Pons (tissue), 1 donor: ENCODE measurements at regions not wholly inside any gene's neighbourhood (a gene's known extent, or its start where the extent isn't known, plus 50 kb on each side); places are given as distances from the start of the nearest gene placed in this dataset.
"Not testable (repeated sequence)": the region's sequence is repeated elsewhere in the genome, so short reads cannot be mapped to it uniquely, and the experiment has no call there.

Experiments used
- DNase-seq: peaks from one replicate; pipeline ENCODE4 v3.0.0-alpha.2; 2016; ENCODE audit warnings: low spot score

DNA sequence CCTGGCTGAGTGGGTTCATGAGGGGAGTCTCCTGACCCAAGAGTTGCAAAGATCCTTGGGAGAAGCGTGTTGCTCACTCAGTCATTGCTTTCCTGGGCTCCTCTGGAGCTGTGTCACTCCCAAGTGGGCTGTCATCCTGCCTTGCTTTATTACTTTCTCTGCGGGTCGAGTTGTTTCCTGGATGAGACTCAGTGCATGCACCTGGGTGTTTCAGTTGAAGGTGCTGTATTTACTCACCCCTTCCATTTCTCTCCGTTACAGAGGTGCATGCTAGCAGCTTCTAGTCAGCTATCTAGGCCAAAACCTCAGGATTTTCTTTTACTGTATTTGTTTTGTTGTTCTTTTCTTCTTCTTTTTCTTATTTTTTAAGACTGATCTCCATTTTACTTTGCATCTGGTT lies 785.5 kb upstream of the EDIL3 start:
- DNase-seq = no peak

DNA sequence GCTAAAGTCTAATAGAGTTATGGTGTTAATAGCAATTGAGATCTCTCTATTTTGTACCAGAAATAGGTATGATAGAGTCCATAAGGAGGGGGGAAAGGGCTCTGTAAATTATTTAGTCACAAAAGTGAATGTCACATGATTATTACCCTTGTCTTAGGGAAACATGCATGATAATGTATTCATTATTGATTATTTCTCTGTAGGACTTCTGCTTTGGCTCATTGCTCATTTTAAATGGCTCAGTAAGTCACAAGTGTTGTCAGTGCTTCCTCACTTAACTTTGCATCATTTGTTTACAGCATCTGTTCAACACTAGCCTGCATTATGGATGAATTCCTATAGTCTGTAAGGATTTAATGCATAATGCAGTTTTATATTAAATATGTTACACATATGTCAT lies 788.8 kb upstream of the EDIL3 start:
- no peak for DNase-seq

- no peak for DNase-seq
Measured at GRCh38 chr5:85182344-85182743, 797.7 kb upstream of the EDIL3 start.

GRCh38 chr5:85204289-85204688 lies 819.6 kb upstream of the EDIL3 start:
- no peak for DNase-seq

GRCh38 chr5:85205430-85205829 lies 820.8 kb upstream of the EDIL3 start:
- no peak for DNase-seq

DNA sequence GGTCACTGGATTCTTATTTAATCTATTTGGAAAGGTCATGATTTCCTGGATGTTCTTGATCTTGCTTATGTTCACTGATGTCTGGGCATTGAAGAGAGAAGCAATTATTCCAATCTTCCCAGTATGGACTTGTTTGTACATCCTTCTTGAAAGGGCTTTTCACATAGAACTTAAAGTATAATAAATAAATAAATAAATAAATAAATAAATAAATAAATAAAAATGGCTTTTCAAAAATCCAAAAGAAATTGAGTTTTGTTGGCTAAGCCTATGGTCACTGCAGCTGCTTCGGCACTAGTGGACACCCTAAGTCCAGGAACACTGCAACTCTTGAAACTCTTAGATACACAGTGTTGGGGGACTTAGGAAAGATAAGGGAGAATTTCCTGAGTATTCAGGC lies 840.7 kb upstream of the EDIL3 start:
- DNase-seq = no peak

DNA sequence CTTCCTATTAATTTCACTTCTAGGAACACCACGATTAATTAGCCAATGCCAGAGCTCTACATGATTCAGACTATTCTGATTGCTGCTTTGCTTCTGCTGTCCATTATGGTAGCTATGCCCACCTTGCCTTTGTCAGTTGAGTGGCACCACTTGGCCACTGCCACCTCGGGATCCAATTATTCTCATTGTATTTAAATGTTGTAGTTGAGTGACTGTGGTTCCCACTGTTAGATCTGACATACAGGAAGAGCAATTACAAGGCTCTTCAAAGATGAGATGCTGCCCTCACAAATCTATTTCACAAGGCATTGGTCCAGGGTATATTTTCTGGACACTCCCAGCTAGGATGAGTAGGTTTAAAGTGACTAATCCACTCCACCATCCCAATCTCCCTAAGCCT lies 864.5 kb upstream of the EDIL3 start:
- no peak for DNase-seq

DNA sequence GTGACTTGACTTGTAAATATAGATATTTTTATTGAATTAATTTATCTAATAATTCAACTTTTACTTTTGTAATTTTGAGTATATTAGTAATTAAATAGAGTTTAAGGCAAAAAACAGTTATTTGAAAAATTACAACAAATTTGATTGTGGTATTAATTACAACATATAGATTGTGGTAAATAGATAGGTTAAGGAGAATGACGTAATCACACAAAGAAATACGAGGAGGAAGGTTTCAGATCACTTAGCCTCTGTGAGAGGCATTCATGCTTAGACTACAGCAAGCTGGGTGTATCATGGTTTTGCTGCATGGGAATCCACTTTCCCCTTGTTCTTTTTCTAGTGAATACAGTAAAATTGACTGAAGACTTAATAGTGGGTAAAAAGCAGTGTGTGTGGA lies 878.4 kb upstream of the EDIL3 start:
- no peak for DNase-seq

DNA sequence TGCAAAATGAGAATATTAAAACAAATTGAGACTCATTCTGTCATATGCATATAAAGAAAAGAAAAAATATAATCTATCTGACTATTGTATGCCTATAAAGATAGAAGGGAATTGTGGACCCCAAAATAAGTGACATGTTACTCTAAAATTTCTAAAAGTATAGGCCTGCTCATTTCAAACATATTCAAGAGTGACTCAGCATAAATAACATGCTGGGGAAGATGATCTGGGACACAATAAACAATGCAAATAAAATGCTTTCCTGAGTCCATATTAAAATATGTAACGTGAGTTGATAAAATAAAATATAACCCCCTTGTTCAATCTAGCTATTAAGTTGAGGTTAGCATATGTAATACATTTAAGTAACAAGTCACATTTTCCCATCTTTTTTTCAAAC lies 882.0 kb upstream of the EDIL3 start:
- no peak for DNase-seq

- no peak for DNase-seq
Measured at GRCh38 chr5:85268194-85268593, 883.5 kb upstream of the EDIL3 start.

- DNase-seq = no peak
Measured at GRCh38 chr5:85278193-85278592, 893.5 kb upstream of the EDIL3 start.

GRCh38 chr5:85288914-85289313 lies 904.2 kb upstream of the EDIL3 start:
- DNase-seq = no peak

DNA sequence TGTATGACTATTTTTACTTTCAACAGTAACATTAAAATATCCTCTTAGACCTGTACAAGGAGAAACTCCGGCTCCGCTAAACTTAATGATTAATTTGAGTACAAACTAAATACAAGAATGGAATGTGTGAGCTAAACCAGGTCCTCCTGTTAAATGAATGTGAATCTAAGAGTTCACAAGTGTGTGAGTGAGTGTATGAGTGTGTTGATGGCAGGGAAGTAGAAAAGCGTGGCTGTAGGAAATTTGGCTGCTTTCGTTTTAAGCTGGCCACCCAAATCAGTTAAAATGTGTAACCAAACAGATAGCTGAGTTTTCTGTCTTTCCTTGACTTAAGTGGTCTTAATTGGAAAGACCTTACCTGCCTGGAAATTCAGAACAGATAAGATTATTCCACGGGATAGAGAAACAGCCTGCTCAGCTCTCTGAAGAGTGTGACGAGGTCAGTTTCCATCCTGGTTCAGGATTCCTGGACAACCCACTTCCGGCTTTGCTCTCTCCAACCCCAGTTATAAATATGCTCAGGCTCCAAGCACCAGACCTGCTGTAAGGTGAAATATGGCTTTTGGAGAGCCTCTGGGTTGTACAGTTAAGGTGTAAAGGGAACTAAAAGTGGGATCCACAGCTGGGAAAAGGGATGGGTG lies 908.6 kb upstream of the EDIL3 start:
- DNase-seq = no peak

DNA sequence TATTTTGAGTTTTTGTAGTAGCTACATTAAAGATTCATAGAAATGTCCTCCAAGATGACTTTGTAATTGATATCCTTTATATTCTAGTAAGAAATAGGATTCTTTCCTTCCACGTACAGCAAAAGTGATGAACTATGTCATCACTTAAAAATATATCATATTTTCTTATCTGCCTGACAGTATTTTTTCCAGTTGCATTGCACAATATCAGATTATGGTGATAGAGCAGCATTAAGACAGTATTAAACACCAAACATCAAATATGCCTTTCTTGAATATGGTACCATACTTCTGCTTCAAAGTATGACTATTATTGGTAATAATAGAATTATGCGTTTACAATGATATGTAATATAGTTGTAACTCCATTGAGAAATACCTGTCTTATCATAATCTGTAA lies 919.8 kb upstream of the EDIL3 start:
- no peak for DNase-seq

DNA sequence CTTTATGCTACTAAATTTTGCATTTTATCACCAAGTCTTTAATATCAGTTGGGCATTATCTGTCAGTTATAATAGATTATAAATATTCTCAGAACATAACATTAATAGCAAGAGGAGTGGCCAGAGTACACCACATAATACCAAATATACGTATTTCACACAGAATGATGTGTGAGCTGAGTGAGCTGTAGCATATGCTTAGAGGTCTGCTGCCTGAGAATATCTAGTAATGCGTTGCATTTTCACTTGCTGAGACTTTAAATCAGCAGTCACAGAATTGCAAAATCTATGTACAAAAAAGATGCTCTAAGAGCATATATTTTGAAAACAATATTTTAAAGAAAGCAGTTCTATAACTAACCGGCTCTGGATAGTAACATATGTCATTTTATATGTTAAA lies 921.1 kb upstream of the EDIL3 start:
- no peak for DNase-seq

DNA sequence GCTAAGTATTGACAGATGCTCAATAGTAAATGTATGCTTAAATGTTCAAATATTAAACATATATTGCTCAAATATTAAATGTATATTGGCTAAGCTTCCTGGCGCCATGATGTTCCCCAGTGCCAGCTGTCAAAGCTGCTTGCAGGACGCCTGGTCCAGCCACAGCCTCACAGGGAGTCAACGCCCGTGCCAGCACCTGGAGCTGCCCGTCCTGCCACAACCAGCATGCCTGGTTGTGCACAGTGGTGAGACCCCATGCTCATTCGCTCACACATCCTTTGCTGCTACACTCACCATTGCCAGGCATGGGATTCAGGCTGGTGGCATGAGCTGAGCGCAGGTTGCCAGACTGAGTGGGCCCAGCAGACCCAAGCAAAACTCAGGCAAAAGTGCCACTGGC lies 926.9 kb upstream of the EDIL3 start:
- DNase-seq = no peak

- no peak for DNase-seq
Measured at GRCh38 chr5:85320495-85320894, 935.8 kb upstream of the EDIL3 start.

DNA sequence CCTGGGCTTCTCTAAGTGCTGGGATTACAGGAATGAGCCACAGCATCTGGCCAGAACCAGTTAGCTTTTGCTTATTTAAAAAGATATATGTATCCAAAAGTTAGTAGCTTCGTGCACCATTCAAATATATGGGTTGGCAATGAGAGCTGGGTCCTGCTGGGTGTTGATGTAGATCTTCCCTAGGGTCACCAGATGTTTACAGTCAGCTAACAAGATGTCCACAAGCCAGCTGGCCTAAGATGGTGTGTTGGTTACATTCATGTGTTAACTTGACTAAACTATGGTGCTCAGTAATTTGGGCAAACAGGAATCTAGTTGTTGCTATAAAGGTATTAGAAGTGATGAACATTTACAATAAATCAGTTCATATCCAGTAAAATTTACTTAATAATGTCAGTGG lies 948.6 kb upstream of the EDIL3 start:
- no peak for DNase-seq

- DNase-seq = no peak
Measured at GRCh38 chr5:85337435-85337834, 952.8 kb upstream of the EDIL3 start.

GRCh38 chr5:85340790-85341189 lies 956.1 kb upstream of the EDIL3 start:
- DNase-seq = no peak

DNA sequence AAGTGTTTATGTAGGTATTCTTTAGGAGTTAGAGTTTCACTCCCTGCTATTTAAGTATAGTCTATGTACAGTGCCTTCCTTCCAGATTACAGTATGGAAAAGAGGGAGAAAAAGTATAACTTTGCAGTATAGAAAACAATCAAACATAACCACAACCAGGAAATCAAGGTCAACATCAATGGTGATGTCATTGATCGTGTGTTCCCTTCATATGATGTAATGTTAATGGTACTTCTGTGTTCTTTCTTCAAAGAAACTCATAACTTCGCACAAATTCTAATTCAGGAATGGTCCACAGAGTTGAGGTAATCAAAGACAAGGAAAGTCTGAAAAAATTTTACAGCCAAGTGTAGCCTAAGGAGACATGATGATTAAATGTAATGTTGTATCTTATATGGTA lies 961.1 kb upstream of the EDIL3 start:
- no peak for DNase-seq

DNA sequence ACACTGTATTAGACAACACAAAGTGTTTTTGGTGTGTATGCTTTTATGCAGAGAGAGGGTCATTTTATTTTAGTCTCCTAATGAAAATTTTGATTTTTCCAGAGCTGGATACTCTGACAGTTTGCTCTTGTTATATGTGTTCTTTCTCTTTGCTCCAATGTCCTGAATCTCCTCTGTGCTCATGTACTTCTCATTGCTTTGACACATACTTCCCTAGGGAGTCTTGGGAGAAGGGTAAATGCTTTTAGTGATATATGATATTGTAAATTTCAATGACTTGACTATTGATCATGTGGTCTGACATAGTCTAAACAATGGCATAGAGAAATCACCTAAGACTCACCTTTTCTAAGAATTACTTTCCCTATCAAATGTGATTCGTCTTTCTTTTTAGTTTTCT lies 972.6 kb upstream of the EDIL3 start:
- DNase-seq = no peak

- DNase-seq = no peak
Measured at GRCh38 chr5:85375525-85375924, 990.8 kb upstream of the EDIL3 start.

- DNase-seq = no peak
Measured at GRCh38 chr5:85388770-85389169, 1004.1 kb upstream of the EDIL3 start.

- not testable (repeated sequence) for DNase-seq
Measured at GRCh38 chr5:85392309-85392708, 1007.6 kb upstream of the EDIL3 start.
